ENCODE measurements at regions not wholly inside any gene's neighbourhood (a gene's known extent, or its start where the extent isn't known, plus 50 kb on each side); places are given as distances from the start of the nearest gene placed in this dataset.

DNA sequence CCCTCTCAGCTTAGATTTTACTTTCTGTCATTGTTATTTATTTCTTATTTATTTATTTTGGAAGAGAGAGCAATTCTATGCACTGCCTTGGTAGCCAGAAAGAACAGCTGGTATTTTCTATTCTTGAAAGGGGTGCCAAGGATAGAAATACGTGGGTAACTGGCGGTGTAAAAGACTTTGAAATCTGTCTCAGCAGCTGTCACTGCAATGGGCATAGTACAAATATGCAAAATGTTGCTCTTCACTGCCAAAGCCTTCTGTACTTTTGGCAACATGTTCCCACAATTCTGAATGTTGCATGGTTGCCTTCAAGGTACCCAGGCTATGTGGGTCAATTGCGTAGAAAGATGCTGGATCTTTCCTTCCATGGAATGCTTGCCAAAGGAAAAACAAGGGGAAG lies 230.2 kb upstream of the EDIL3 start:
- Histone ChIP-seq H3K4ac (replicated peaks; ENCODE audit: insufficient read length, low read depth, low read length) (no peak overlapping the region), H3K79me1 (ENCODE audit: low read depth, low read length) (no peaks in the 10 kb centered on the region), H3K36me3 (ENCODE audit: control insufficient read depth in 2 of 4, insufficient read depth in 4 of 4, low read length in 3 of 4) (no peaks in the 10 kb centered on the region), H3K56ac (replicated peaks; ENCODE audit: insufficient read length, low read depth, low read length) (no peak overlapping the region), H2AFZ (ENCODE audit: low read length) (peak overlapping the region; percentile 43; the same call in 1 of the 2 replicates), H3K23ac (ENCODE audit: insufficient read length) (no peak overlapping the region), H2BK15ac (ENCODE audit: low read length) (peak overlapping the region; percentile 96; the same call in 1 of the 2 replicates), H3K79me2 (ENCODE audit: control insufficient read depth in 1 of 2, insufficient read depth in 2 of 2, low read length in 2 of 2) (no peaks in the 10 kb centered on the region), H2BK120ac (replicated peaks; ENCODE audit: low read depth, low read length) (no peak overlapping the region), H3K27me3 (replicated peaks in 1 of 4; ENCODE audit: control insufficient read depth in 3 of 4, extremely low read depth in 1 of 4, insufficient read depth in 3 of 4, low read length in 3 of 4) (no peaks in the 10 kb centered on the region), H3K4me2 (ENCODE audit: insufficient read depth in 1 of 2, low read depth in 2 of 2, low read length in 2 of 2) (no peak overlapping the region), H2BK12ac (ENCODE audit: low read depth, low read length) (peak overlapping the region; percentile 52; the same call in 1 of the 2 replicates), H4K20me1 (replicated peaks in 1 of 2; ENCODE audit: control insufficient read depth in 1 of 2, insufficient read depth in 2 of 2, low read length in 2 of 2) (no peaks in the 10 kb centered on the region), H3K27ac (ENCODE audit: low read depth, low read length) (no peak overlapping the region), H3K9me3 (ENCODE audit: insufficient read depth in 2 of 2, low read depth in 1 of 2, low read length in 1 of 2) (no peaks in the 10 kb centered on the region), H4K8ac (ENCODE audit: extremely low read depth, insufficient read depth, low read length) (no peak overlapping the region), H3K4me3 (ENCODE audit: extremely low read depth in 1 of 4, insufficient read depth in 2 of 4, low read depth in 3 of 4, low read length in 4 of 4) (no peak overlapping the region), H2AK5ac (ENCODE audit: low read depth, low read length) (no peak overlapping the region), H3K14ac (ENCODE audit: insufficient read length) (no peak overlapping the region), H3K9ac (replicated peaks in 1 of 4; ENCODE audit: extremely low read depth in 1 of 4, low read depth in 3 of 4, low read length in 3 of 4) (peak overlapping the region in 1 of 4 experiments; percentile 61; a peak in 1 of 7 replicates), H2BK5ac (ENCODE audit: low read depth, low read length) (no peak overlapping the region), H3K23me2 (ENCODE audit: low read depth, low read length) (no peaks in the 10 kb centered on the region), H2BK20ac (ENCODE audit: low read length) (0 out of 2 replicates have a peak overlapping the region, but pooled peaks have one; percentile 57), H3K18ac (ENCODE audit: extremely low read depth, low read length) (no peak overlapping the region), H4K91ac (replicated peaks; ENCODE audit: insufficient read length, low read length) (no peak overlapping the region), H3K4me1 (replicated peaks in 1 of 4; ENCODE audit: control insufficient read depth in 3 of 4, insufficient read depth in 4 of 4, low read length in 3 of 4) (no peaks in the 10 kb centered on the region), H4K5ac (ENCODE audit: insufficient read length, low read depth, low read length) (no peak overlapping the region)
- CTCF ChIA-PET (ENCODE audit: partially characterized antibody), result no interaction called here
- TF ChIP-seq RBBP5 (IDR thresholded peaks at IDR 0.05; ENCODE audit: borderline replicate concordance, low read depth, low read length) (no peak), MAFK (IDR thresholded peaks at IDR 0.05; ENCODE audit: low read depth, low read length) (no peak), EGR1 (IDR thresholded peaks at IDR 0.05; ENCODE audit: borderline replicate concordance, low read depth, low read length) (no peak), TBP (IDR thresholded peaks at IDR 0.05; ENCODE audit: low read depth, low read length) (no peak), POU5F1 (IDR thresholded peaks at IDR 0.05; ENCODE audit: low read depth, low read length) (no peak), SIRT6 (IDR thresholded peaks at IDR 0.05; ENCODE audit: low read length) (no peak), CEBPB (IDR thresholded peaks at IDR 0.05; ENCODE audit: low read depth, low read length) (no peak), BRCA1 (IDR thresholded peaks at IDR 0.05; ENCODE audit: low read depth, low read length) (no peak), TCF12 (IDR thresholded peaks at IDR 0.05; ENCODE audit: low read depth, low read length) (no peak), POLR2A (IDR thresholded peaks at IDR 0.05; ENCODE audit: control extremely low read depth in 1 of 2, low read depth in 2 of 2, low read length in 2 of 2) (no peak)
- TF ChIP-seq, protein P1, sequence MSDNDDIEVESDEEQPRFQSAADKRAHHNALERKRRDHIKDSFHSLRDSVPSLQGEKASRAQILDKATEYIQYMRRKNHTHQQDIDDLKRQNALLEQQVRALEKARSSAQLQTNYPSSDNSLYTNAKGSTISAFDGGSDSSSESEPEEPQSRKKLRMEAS (IDR thresholded peaks at IDR 0.05), result no peak
- TF ChIP-seq, protein P2, sequence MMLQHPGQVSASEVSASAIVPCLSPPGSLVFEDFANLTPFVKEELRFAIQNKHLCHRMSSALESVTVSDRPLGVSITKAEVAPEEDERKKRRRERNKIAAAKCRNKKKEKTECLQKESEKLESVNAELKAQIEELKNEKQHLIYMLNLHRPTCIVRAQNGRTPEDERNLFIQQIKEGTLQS (IDR thresholded peaks at IDR 0.05; ENCODE audit: insufficient read depth, low read depth, low read length), result no peak
- POLR2A ChIA-PET (ENCODE audit: partially characterized antibody), result no interaction called here
- FAIRE-seq, result no peak
- DNase-seq (ENCODE audit: low read depth in 1 of 2, low spot score in 2 of 2), result no peak
- 92% methylated on average over 3 of the region's 3 CpGs; no CpG with 5 or more reads in 1 of the 2 experiments for WGBS, 2 experiments (ENCODE audit: extremely low coverage in 1 of 2, insufficient coverage in 1 of 2, insufficient read length in 1 of 2, insufficient replicate concordance in 2 of 2, low coverage in 1 of 2, low lambda C conversion rate in 2 of 2, missing lambda C conversion rate in 1 of 2)

All from H1 (cell line).